ENCODE measurements at regions not wholly inside any gene's neighbourhood (a gene's known extent, or its start where the extent isn't known, plus 50 kb on each side); places are given as distances from the start of the nearest gene placed in this dataset.

DNA sequence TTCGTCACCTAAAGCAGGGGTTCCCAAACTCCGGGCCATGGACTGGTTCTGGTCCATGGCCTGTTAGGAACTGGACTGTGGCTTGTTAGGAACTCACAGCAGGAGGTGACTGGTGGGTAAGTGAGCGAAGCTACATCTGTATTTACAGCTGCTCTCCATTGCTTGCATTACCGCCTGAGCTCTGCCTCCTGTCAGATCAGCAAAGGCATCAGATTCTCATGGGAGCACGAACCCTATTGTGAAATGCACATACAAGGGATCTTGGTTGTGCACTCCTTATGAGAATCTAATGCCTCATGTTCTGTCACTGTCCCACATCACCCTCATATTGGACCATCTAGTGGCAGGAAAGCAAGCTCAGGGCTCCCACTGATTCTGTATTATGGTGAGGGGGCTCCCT lies 217.0 kb downstream of the ZFP36L2 start:
- Histone ChIP-seq H3K4me1 (ENCODE audit: insufficient read depth, low read length, poor library complexity, severe bottlenecking) (no peaks in the 10 kb centered on the region), H3K4me2 (ENCODE audit: low read length) (no peak overlapping the region), H3K9me3 (ENCODE audit: low read length) (no peaks in the 10 kb centered on the region), H3K27ac (ENCODE audit: low read depth, low read length, poor library complexity, severe bottlenecking) (no peak overlapping the region), H2AFZ (ENCODE audit: low read length) (no peak overlapping the region), H3K79me2 (ENCODE audit: insufficient read depth, low read depth, low read length) (no peaks in the 10 kb centered on the region), H3K9me2 (ENCODE audit: insufficient read depth, low read length) (no peaks in the 10 kb centered on the region), H4K20me1 (ENCODE audit: insufficient read depth, low read length) (no peaks in the 10 kb centered on the region), H3K36me3 (ENCODE audit: insufficient read depth, low read length) (no peaks in the 10 kb centered on the region), H3K4me3 (ENCODE audit: low read depth, low read length, poor library complexity, severe bottlenecking) (no peak overlapping the region)
- intact Hi-C loops (cut with micrococcal nuclease; ENCODE audit: unreplicated experiment): no loop called here
- ChIA-PET POLR2A (interaction anchor here (0.6 to 0.9 kb wide), 2 partner anchors 28 to 1392 kb away, joined by 3 to 4 read pairs; no protein-coding TSS in a partner anchor), CTCF (ENCODE audit: unreplicated experiment) (no interaction called here)
- no peak for TF ChIP-seq EZH2phosphoT487 (IDR thresholded peaks at IDR 0.05; ENCODE audit: borderline replicate concordance, low read depth, low read length)
- TF ChIP-seq, protein P1, sequence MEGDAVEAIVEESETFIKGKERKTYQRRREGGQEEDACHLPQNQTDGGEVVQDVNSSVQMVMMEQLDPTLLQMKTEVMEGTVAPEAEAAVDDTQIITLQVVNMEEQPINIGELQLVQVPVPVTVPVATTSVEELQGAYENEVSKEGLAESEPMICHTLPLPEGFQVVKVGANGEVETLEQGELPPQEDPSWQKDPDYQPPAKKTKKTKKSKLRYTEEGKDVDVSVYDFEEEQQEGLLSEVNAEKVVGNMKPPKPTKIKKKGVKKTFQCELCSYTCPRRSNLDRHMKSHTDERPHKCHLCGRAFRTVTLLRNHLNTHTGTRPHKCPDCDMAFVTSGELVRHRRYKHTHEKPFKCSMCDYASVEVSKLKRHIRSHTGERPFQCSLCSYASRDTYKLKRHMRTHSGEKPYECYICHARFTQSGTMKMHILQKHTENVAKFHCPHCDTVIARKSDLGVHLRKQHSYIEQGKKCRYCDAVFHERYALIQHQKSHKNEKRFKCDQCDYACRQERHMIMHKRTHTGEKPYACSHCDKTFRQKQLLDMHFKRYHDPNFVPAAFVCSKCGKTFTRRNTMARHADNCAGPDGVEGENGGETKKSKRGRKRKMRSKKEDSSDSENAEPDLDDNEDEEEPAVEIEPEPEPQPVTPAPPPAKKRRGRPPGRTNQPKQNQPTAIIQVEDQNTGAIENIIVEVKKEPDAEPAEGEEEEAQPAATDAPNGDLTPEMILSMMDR (conservative IDR thresholded peaks at IDR 0.05; ENCODE audit: low read length): no peak
- DNase-seq (ENCODE audit: low spot score): no peak
- no TSS peak for BruUV-seq (replicated peaks)

DNA sequence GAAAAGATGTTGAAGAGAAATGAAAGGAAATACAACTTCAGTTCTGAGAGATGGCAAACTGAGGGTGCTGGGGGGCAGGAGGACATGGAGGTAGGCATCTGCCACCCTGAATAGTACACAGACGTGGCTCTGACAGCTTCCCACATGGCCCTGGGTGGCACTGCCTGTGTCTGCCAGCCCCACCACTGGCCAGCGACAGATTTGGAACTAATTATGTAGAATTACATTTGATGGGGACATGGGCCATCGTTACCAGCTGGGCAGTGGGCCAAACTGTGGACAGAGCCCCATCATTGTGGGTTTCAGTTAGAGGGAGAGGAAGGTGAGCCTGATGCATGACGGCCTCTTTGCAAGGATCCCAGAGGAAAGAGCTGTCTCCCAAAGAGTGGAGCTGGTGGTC lies 216.0 kb upstream of the HAAO start:
- ChIA-PET CTCF (ENCODE audit: unreplicated experiment) (interaction anchor here (0.7 kb wide), 1 partner anchor 345 kb away, joined by 3 read pairs; no protein-coding TSS in a partner anchor), POLR2A (no interaction called here)
- BruUV-seq (replicated peaks): no TSS peak
- H3K4me1 ChIP-seq (ENCODE audit: insufficient read depth, low read length, poor library complexity, severe bottlenecking): no peaks in the 10 kb centered on the region
- no peak overlapping the region for H3K27ac ChIP-seq (ENCODE audit: low read depth, low read length, poor library complexity, severe bottlenecking)
- TF ChIP-seq, protein P1 (conservative IDR thresholded peaks at IDR 0.05; ENCODE audit: low read length): no peak
- TF ChIP-seq EZH2phosphoT487 (IDR thresholded peaks at IDR 0.05; ENCODE audit: borderline replicate concordance, low read depth, low read length): no peak
- no peak overlapping the region for H3K4me3 ChIP-seq (ENCODE audit: low read depth, low read length, poor library complexity, severe bottlenecking)
- no peaks in the 10 kb centered on the region for H3K79me2 ChIP-seq (ENCODE audit: insufficient read depth, low read depth, low read length)
- intact Hi-C loops (cut with micrococcal nuclease; ENCODE audit: unreplicated experiment): no loop called here
- no peak for DNase-seq (ENCODE audit: low spot score)
- no peaks in the 10 kb centered on the region for H3K36me3 ChIP-seq (ENCODE audit: insufficient read depth, low read length)
- no peak overlapping the region for H2AFZ ChIP-seq (ENCODE audit: low read length)
- H3K4me2 ChIP-seq (ENCODE audit: low read length): no peak overlapping the region
- H3K9me3 ChIP-seq (ENCODE audit: low read length): no peaks in the 10 kb centered on the region
- H3K9me2 ChIP-seq (ENCODE audit: insufficient read depth, low read length): no peaks in the 10 kb centered on the region
- H4K20me1 ChIP-seq (ENCODE audit: insufficient read depth, low read length): no peaks in the 10 kb centered on the region

DNA sequence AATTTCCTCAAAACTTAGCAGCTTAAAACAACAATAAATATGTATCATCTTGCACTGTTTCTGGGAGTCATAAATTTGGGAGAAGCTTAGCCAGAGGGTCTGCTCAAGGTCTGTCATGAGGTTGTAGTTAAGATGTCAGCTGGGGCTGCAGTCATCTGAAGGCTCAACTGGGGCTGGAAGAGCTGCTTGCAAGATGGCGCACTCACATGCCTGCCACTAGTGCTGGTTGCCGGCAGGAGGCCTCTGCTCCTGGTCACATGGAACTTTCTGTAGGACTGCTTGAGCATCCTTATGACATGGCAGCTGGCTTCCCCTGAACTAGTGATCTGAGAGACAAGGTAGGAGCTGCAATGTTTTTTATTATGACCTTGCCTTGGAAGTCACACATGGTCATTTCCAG lies 215.5 kb upstream of the HAAO start:
- Histone ChIP-seq H3K27ac (ENCODE audit: low read depth, low read length, poor library complexity, severe bottlenecking) (no peak overlapping the region), H3K4me2 (ENCODE audit: low read length) (no peak overlapping the region), H4K20me1 (ENCODE audit: insufficient read depth, low read length) (no peaks in the 10 kb centered on the region), H3K36me3 (ENCODE audit: insufficient read depth, low read length) (no peaks in the 10 kb centered on the region), H3K9me2 (ENCODE audit: insufficient read depth, low read length) (no peaks in the 10 kb centered on the region), H3K4me1 (ENCODE audit: insufficient read depth, low read length, poor library complexity, severe bottlenecking) (no peaks in the 10 kb centered on the region), H2AFZ (ENCODE audit: low read length) (no peak overlapping the region), H3K79me2 (ENCODE audit: insufficient read depth, low read depth, low read length) (no peaks in the 10 kb centered on the region), H3K4me3 (ENCODE audit: low read depth, low read length, poor library complexity, severe bottlenecking) (no peak overlapping the region), H3K9me3 (ENCODE audit: low read length) (no peaks in the 10 kb centered on the region)
- intact Hi-C loops (cut with micrococcal nuclease; ENCODE audit: unreplicated experiment): no loop called here
- DNase-seq (ENCODE audit: low spot score): no peak
- no TSS peak for BruUV-seq (replicated peaks)
- no peak for TF ChIP-seq EZH2phosphoT487 (IDR thresholded peaks at IDR 0.05; ENCODE audit: borderline replicate concordance, low read depth, low read length)
- TF ChIP-seq, protein P1 (conservative IDR thresholded peaks at IDR 0.05; ENCODE audit: low read length): no peak
- CTCF ChIA-PET (ENCODE audit: unreplicated experiment): interaction anchor here (0.7 kb wide), 1 partner anchor 345 kb away, joined by 3 read pairs; no protein-coding TSS in a partner anchor
- POLR2A ChIA-PET: no interaction called here

Measured in OCI-LY7 (cell line).